ENCODE measurements at regions not wholly inside any gene's neighbourhood (a gene's known extent, or its start where the extent isn't known, plus 50 kb on each side); places are given as distances from the start of the nearest gene placed in this dataset.

DNA sequence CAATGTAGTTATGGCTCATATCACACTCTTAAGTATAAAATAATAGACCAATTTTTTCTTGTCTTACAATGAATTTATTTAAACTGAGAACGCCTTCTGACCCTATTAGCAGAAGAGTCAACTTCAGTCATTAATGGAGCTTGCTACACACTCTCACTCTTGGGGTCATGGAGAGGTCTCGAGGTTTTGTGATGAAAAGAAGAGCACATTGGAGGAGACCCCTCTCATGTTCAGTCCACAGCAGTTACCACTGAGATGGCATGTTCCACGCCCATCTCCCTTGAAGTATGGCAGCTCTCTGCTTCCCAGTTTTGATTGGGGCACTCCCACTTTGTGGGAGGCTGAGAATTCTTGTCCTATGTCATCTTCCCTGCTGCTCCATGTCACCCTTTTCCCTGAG lies 266.4 kb downstream of the RPS29 start:
- DNase-seq, result no peak
- Histone ChIP-seq H3K36me3 (ENCODE audit: insufficient read depth in 1 of 2, low read depth in 1 of 2) (no peaks in the 10 kb centered on the region), H3K27ac (no peak overlapping the region), H3K27me3 (ENCODE audit: insufficient read depth in 3 of 3, low read length in 2 of 3) (no peaks in the 10 kb centered on the region), H3K4me3 (no peak overlapping the region), H3K9me3 (no peaks in the 10 kb centered on the region), H3K4me1 (no peaks in the 10 kb centered on the region)
- ATAC-seq, result no peak
- WGBS, 3 donors, result 78 to 80% (median 78%) methylated on average over 3 of the region's 3 CpGs
- TF ChIP-seq, protein P1, sequence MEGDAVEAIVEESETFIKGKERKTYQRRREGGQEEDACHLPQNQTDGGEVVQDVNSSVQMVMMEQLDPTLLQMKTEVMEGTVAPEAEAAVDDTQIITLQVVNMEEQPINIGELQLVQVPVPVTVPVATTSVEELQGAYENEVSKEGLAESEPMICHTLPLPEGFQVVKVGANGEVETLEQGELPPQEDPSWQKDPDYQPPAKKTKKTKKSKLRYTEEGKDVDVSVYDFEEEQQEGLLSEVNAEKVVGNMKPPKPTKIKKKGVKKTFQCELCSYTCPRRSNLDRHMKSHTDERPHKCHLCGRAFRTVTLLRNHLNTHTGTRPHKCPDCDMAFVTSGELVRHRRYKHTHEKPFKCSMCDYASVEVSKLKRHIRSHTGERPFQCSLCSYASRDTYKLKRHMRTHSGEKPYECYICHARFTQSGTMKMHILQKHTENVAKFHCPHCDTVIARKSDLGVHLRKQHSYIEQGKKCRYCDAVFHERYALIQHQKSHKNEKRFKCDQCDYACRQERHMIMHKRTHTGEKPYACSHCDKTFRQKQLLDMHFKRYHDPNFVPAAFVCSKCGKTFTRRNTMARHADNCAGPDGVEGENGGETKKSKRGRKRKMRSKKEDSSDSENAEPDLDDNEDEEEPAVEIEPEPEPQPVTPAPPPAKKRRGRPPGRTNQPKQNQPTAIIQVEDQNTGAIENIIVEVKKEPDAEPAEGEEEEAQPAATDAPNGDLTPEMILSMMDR (IDR thresholded peaks at IDR 0.05), result no peak
- intact Hi-C loops (cut with DNase I), result no loop called here

DNA sequence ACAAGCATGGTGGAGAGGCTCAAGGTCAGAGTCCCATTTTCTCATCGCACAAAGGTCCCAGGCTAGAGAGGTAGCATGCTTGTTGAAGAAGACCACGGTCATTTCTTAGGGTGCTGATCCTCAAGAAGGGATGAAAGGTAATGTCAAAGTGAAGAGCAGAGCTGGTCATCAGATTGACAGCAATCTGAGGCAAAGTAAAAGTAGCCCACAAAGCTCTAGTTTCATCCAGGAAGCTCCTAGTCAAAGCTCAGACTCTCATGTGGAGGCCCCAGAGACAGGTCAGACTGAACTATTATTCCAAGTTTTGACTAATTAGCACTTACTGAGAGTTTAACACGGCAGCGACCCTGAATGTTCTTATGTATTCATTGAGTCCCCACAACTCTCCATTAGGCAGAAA lies 270.6 kb downstream of the RPS29 start:
- no peak for ATAC-seq
- TF ChIP-seq, protein P1 (IDR thresholded peaks at IDR 0.05), result no peak
- WGBS, 3 donors, result 75 to 82% (median 81%) methylated on average over 4 of the region's 4 CpGs

DNA sequence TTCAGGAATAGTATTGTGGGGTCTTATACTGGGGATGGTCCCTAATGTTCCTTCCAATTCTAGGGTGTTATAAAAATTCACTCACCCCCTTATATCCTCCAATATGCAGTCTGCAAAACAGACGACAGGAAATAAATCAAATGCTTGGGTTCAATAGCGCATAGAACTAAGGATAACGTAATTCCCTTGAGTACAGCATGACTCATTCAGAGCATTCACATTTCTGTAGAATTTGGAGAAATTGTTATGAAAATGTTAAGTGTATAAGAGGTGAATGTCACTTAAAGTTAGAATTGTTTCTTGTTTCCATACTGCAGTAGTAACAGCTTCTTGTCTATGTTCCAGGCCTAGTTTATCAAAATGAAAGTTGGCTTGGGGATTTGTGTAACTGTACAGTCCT lies 271.4 kb downstream of the RPS29 start:
- Histone ChIP-seq H3K4me3 (no peak overlapping the region), H3K36me3 (ENCODE audit: insufficient read depth in 1 of 2, low read depth in 1 of 2) (no peaks in the 10 kb centered on the region), H3K9me3 (no peaks in the 10 kb centered on the region), H3K27me3 (ENCODE audit: insufficient read depth in 3 of 3, low read length in 2 of 3) (no peaks in the 10 kb centered on the region), H3K4me1 (no peaks in the 10 kb centered on the region), H3K27ac (no peak overlapping the region)
- DNase-seq (no peak), ATAC-seq (no peak)
- TF ChIP-seq, protein P1 (IDR thresholded peaks at IDR 0.05), result no peak
- 52 to 59% (median 59%) methylated on average over 3 of the region's 3 CpGs for WGBS, 3 donors
- intact Hi-C loops (cut with DNase I), result no loop called here

More for the DNA sequence above, 270.6 kb downstream of the RPS29 start:
- Histone ChIP-seq H3K27me3 (ENCODE audit: insufficient read depth in 3 of 3, low read length in 2 of 3) (no peaks in the 10 kb centered on the region), H3K9me3 (no peaks in the 10 kb centered on the region), H3K27ac (no peak overlapping the region), H3K4me3 (no peak overlapping the region), H3K4me1 (no peaks in the 10 kb centered on the region), H3K36me3 (ENCODE audit: insufficient read depth in 1 of 2, low read depth in 1 of 2) (no peaks in the 10 kb centered on the region)
- no peak for DNase-seq
- intact Hi-C loops (cut with DNase I), result no loop called here

DNA sequence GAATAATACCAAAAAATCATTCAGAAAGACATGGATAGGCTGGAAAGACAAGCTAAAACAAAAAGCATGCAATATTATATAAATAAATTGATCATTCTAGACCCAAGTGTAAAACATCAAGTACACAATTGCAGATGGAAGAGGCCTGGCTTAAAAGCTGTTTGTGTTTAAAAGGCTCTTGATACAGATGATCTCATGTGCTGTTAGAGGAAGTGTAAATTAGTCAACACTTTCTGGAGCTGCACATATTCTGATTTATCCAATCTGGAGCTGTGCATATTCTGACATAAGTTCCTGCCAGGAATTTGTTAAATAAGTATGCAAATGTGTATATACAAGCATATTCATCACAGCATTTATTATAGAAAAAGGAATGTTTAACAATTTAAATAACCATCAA lies 273.1 kb downstream of the RPS29 start:
- Histone ChIP-seq H3K27me3 (ENCODE audit: insufficient read depth in 3 of 3, low read length in 2 of 3) (peaks cover 0 to 1% (median 0%) of the 10 kb centered on the region in 3 donors), H3K36me3 (ENCODE audit: insufficient read depth in 1 of 2, low read depth in 1 of 2) (no peaks in the 10 kb centered on the region), H3K27ac (no peak overlapping the region), H3K9me3 (no peaks in the 10 kb centered on the region), H3K4me1 (no peaks in the 10 kb centered on the region), H3K4me3 (no peak overlapping the region)
- DNase-seq (no peak), ATAC-seq (no peak)
- intact Hi-C loops (cut with DNase I), result no loop called here
- TF ChIP-seq, protein P1 (IDR thresholded peaks at IDR 0.05), result no peak

DNA sequence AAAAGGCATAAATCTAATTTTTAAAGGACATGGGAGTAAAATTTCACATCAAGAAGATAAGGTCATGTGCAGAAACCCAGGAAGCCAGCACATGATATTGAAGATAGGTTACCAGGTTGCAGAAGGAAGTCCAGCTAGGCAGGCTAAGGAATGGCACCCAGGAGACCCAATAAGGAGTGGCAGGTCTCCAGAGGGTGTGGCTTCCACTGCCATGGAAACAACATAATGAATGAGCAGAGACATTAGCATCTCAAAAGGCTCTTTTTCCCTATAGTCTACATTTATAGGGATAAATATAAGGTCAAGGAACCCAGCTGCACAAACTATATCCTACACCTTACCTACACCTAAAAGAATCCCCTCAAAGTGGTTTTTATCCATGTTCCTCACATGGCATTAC lies 275.9 kb downstream of the RPS29 start:
- H3K27ac ChIP-seq, result no peak overlapping the region
- TF ChIP-seq, protein P1 (IDR thresholded peaks at IDR 0.05), result no peak
- DNase-seq (no peak), ATAC-seq (no peak)
- no peaks in the 10 kb centered on the region for H3K36me3 ChIP-seq (ENCODE audit: insufficient read depth in 1 of 2, low read depth in 1 of 2)
- H3K4me1 ChIP-seq, result no peaks in the 10 kb centered on the region
- H3K4me3 ChIP-seq, result no peak overlapping the region
- H3K27me3 ChIP-seq (ENCODE audit: insufficient read depth in 3 of 3, low read length in 2 of 3), result peaks cover 0 to 1% (median 0%) of the 10 kb centered on the region in 3 donors
- intact Hi-C loops (cut with DNase I), result no loop called here
- no peaks in the 10 kb centered on the region for H3K9me3 ChIP-seq

All from psoas muscle (tissue), 7 donors.